ENCODE measurements at regions not wholly inside any gene's neighbourhood (a gene's known extent, or its start where the extent isn't known, plus 50 kb on each side); places are given as distances from the start of the nearest gene placed in this dataset.

DNA sequence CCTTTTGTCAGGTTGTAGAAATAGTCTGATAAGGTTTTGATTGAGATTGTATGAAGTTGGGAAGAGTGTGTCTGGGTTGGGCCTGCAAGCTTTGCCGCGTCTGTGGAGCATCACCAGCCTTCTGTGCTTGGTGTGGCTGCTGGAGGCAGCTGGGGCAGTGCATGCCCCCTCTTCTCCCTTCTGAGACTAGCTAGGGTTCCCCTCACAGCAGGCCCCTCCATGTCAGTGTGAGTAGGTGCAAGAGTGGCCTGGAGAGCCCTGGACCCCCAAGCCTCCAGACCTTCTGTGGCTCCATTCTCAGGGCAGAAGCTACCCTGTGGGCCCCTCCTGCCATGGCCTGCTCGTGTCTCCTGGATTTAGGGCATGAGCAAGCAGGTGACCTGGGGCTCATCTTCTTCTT, 914.2 kb downstream of the TBC1D22A start:
- TF ChIP-seq CTCF (IDR thresholded peaks at IDR 0.05; ENCODE audit: insufficient read depth, low read length, poor library complexity, severe bottlenecking) = no peak
- no peak for TF ChIP-seq EZH2phosphoT487 (conservative IDR thresholded peaks at IDR 0.05; ENCODE audit: low read length)
